ELF-1 (cell line): ENCODE measurements at regions not wholly inside any gene's neighbourhood (a gene's known extent, or its start where the extent isn't known, plus 50 kb on each side); places are given as distances from the start of the nearest gene placed in this dataset.
"Not testable (repeated sequence)": the region's sequence is repeated elsewhere in the genome, so short reads cannot be mapped to it uniquely, and the experiment has no call there.

ENCODE experiments used
- DNase-seq: peaks from one replicate; pipeline ENCODE4 v3.0.0-alpha.2; 2016; ENCODE audit warnings: low read depth, low spot score

- peak; percentile 75 for DNase-seq
These were observed 167.5 kb downstream of the VEGFA start for GRCh38 chr6:43937236-43938177.

- no peak for DNase-seq
These were observed 166.5 kb downstream of the VEGFA start for GRCh38 chr6:43936476-43936875.

GRCh38 chr6:43935921-43936439 lies 166.0 kb downstream of the VEGFA start:
- DNase-seq, result no peak

DNA sequence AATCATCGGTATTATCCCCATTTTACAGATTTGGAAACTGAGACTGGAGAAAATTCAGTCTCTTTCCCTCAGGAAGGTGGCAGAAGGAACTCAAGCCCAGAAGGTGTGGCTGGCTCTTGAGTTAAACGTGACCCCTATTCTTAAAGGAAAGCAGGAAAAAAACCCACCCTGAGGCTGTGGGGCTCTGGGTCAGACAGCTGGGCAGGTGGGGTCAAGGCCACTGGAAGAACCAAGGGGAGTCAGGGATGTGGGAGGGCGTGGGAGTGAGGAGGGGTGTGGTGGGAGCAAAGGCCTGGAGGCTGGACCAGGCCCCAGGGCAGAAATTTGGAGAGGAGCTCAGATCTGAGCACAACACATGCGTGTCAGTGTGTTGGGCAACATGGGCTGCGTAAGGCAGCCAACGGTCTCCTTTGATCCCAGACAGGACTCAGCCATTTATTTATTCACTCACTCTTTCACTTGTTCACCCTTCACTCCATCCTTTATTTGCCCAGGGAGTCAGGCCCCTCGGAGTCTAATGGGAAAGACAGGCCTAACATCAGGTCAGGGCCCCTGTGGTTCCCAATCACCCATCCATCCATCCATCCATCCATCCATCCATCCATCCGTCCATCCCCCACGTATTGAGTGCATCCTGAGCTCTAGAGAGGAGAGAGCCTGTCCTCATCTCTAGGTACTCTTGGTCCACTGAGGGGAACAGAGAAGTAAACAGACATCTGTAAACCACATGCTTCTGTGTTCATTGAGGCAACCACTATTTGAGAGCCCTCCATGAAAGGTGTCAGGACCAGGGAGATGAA lies 165.0 kb downstream of the VEGFA start:
- DNase-seq, result no peak

- DNase-seq, result no peak
These were observed 164.3 kb downstream of the VEGFA start for GRCh38 chr6:43934183-43934802.

DNA sequence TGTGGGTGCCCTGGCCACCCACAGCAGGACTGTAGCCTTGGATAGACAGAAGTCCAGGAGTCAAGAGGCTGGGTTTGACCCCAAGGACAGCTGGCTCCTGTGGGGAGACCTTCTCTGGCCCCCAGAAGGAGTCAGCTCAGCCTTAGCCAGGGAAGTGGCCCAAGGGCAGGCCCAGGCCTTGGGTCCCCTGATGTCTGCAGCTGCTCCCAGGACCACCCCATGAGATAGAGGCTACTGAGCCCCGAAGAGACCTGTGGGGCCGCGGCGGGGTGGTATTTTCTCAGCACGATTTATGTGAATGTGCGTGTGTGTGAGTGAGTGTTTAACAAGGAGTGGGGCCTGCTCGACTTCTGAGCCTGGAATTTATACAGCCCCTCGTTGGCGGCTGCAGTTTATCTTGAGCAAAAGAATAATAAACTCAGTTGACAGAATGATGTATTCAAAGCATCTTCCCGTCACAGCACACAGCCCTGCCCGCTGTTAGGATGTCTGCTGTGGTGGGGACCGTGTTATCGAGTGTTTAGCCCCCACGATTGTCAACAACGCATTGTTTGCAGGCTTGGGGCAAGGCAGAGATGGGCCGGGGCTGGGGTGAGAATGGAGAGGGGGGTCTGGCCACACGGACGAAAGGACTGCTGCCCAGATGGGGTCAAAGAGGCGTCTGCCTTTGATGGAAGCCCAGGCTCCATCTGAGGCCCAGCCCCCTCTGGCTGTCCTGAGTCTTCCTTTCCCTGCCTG lies 163.3 kb downstream of the VEGFA start:
- DNase-seq, result no peak

DNA sequence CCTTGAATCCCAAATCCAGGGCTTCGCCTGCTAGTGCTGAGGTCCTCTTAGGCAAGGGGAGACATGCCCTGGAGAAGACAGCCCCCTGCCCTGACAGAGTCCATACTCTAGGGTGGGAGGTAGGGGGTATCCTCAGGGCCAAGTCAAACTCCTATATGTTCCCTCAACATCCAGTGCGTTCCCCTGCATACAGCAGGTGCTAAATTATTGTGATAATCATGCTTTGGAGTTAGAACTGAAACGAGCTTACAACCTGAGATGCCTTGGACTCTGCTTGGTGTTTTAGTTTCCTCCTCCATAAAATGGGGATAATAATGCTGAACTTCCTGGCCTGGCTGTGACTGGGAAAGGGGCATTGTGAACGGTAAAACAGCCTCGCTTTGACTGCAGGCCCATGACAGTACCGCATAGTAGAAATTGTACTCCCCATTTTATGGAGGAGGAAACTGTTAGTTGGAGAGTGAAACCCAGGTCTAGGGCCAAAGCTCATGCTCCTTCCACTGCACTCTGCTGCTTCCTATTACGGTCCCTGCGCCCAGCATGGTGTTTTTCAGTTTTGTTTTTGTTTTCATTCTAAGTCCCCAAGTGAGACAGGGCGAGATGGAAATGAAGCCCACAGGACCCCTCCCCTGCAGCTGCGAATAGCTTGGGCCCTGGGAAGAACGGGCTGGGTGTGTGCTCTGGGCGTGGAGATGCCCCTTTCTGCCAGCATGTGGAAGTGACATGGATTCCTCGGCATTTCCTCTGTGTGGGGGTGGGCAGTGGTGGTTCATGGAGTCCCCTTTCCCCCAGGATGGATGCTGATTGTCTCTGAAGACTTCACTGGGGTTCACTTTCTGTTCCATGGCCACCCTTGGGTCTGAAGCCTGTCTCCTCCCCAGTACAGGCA lies 162.5 kb downstream of the VEGFA start:
- DNase-seq, result no peak

DNA sequence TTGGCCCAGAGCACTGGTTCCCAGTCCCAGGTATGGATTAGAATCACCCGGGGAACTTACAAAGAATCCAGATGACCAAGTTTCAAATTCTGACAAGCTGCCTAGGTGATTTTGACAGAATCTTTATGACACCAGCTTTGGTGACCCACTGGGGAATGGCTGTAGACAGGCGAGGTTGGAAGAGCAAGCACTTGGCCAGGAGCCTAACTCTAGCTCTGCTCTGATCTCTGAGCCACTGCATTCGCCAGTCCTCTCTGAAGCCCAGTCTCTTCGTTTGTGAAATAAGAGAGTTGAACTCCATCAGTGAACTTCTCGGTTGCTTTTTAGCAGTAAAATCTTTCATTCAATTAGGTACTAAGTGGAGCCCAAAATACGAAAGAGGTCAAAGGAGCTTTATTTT lies 161.2 kb downstream of the VEGFA start:
- no peak for DNase-seq

GRCh38 chr6:43930440-43931154 lies 160.6 kb downstream of the VEGFA start:
- DNase-seq, result no peak

- DNase-seq, result no peak
These were observed 159.5 kb downstream of the VEGFA start for GRCh38 chr6:43929511-43929910.

DNA sequence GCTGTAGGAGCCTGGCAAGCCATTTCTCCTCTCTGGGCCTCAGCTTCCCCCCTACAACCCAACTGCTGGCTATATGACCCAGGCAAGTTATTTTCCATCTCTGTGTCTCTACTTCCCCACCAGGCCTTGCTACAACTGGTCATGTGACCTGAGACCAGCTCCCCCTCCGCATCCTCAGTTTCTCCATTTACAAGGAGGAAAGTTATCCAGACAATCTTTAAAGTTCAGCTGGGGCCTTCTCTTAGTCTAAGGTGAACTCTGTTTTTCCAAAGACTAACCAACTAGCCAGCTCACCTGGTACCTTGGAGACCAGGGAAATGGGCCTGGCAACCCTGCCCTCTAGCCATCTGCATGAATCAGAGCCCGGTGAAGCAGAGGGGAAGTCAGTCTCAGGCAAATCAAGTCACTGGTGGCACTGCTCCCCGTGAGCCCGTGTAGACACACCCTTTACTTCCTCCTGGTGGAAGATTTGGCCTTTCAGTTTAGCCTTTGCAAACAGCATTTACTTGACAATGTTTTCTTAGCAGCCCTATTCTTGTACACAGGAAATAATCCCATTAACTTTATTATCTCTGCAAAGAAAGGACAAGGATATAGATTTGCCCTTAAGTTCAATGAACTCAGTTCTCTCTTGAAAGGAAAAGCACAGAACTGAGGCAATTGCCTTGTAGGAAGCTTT lies 157.7 kb downstream of the VEGFA start:
- no peak for DNase-seq

GRCh38 chr6:43926634-43927531 lies 156.9 kb downstream of the VEGFA start:
- DNase-seq, result peak; percentile 61

GRCh38 chr6:43925636-43926139 lies 155.7 kb downstream of the VEGFA start:
- not testable (repeated sequence) for DNase-seq

- DNase-seq, result no peak
These were observed 154.3 kb downstream of the VEGFA start for GRCh38 chr6:43924222-43924702.

GRCh38 chr6:43923376-43924221 lies 153.6 kb downstream of the VEGFA start:
- DNase-seq, result no peak
